ENCODE measurements at regions not wholly inside any gene's neighbourhood (a gene's known extent, or its start where the extent isn't known, plus 50 kb on each side); places are given as distances from the start of the nearest gene placed in this dataset.

GRCh38 chr2:175742367-175742766, 259.7 kb downstream of the LNPK start:
- H3K9me2 ChIP-seq (ENCODE audit: low read depth, low read length), result no peaks in the 10 kb centered on the region
- TF ChIP-seq EZH2 (IDR thresholded peaks at IDR 0.05; ENCODE audit: borderline replicate concordance, low read length), result no peak
- TF ChIP-seq CTCF (IDR thresholded peaks at IDR 0.05; ENCODE audit: low read length), result no peak
- H3K9me3 ChIP-seq (ENCODE audit: low read length), result no peaks in the 10 kb centered on the region
- H3K9ac ChIP-seq (ENCODE audit: low read length), result no peak overlapping the region
- H3F3A ChIP-seq (ENCODE audit: insufficient read depth, low read length), result no peaks in the 10 kb centered on the region
- H3K4me3 ChIP-seq (ENCODE audit: low read depth, low read length, poor library complexity, severe bottlenecking), result no peak overlapping the region
- no peak overlapping the region for H3K4me2 ChIP-seq (ENCODE audit: low read length)
- H3K27ac ChIP-seq (ENCODE audit: low read depth, low read length, poor library complexity, severe bottlenecking), result no peak overlapping the region
- no peaks in the 10 kb centered on the region for H3K27me3 ChIP-seq (ENCODE audit: insufficient read depth, low read length)
- no peaks in the 10 kb centered on the region for H3K36me3 ChIP-seq (ENCODE audit: insufficient read depth, low read length)
- H2AFZ ChIP-seq (ENCODE audit: low read length), result no peak overlapping the region
- H4K20me1 ChIP-seq (ENCODE audit: insufficient read depth, low read length), result no peaks in the 10 kb centered on the region
- H3K79me2 ChIP-seq (ENCODE audit: insufficient read depth, low read length), result no peaks in the 10 kb centered on the region
- H3K4me1 ChIP-seq (ENCODE audit: insufficient read depth, low read length, severe bottlenecking), result no peaks in the 10 kb centered on the region

GRCh38 chr2:175741164-175741563, 260.9 kb downstream of the LNPK start:
- TF ChIP-seq EZH2 (IDR thresholded peaks at IDR 0.05; ENCODE audit: borderline replicate concordance, low read length) (no peak), CTCF (IDR thresholded peaks at IDR 0.05; ENCODE audit: low read length) (no peak)
- H3K27ac ChIP-seq (ENCODE audit: low read depth, low read length, poor library complexity, severe bottlenecking), result no peak overlapping the region
- H3K4me3 ChIP-seq (ENCODE audit: low read depth, low read length, poor library complexity, severe bottlenecking), result no peak overlapping the region
- no peaks in the 10 kb centered on the region for H3K79me2 ChIP-seq (ENCODE audit: insufficient read depth, low read length)
- H3K4me1 ChIP-seq (ENCODE audit: insufficient read depth, low read length, severe bottlenecking), result no peaks in the 10 kb centered on the region
- H3K36me3 ChIP-seq (ENCODE audit: insufficient read depth, low read length), result no peaks in the 10 kb centered on the region
- H3K9me3 ChIP-seq (ENCODE audit: low read length), result no peaks in the 10 kb centered on the region
- H3K4me2 ChIP-seq (ENCODE audit: low read length), result no peak overlapping the region
- H3K27me3 ChIP-seq (ENCODE audit: insufficient read depth, low read length), result no peaks in the 10 kb centered on the region
- no peaks in the 10 kb centered on the region for H4K20me1 ChIP-seq (ENCODE audit: insufficient read depth, low read length)
- H3K9ac ChIP-seq (ENCODE audit: low read length), result no peak overlapping the region
- H2AFZ ChIP-seq (ENCODE audit: low read length), result no peak overlapping the region
- H3K9me2 ChIP-seq (ENCODE audit: low read depth, low read length), result no peaks in the 10 kb centered on the region
- no peaks in the 10 kb centered on the region for H3F3A ChIP-seq (ENCODE audit: insufficient read depth, low read length)

- Histone ChIP-seq H3K4me1 (ENCODE audit: insufficient read depth, low read length, severe bottlenecking) (no peaks in the 10 kb centered on the region), H3K4me3 (ENCODE audit: low read depth, low read length, poor library complexity, severe bottlenecking) (no peak overlapping the region), H3K4me2 (ENCODE audit: low read length) (no peak overlapping the region), H3K9me3 (ENCODE audit: low read length) (no peaks in the 10 kb centered on the region), H3K27ac (ENCODE audit: low read depth, low read length, poor library complexity, severe bottlenecking) (no peak overlapping the region), H2AFZ (ENCODE audit: low read length) (no peak overlapping the region), H3K36me3 (ENCODE audit: insufficient read depth, low read length) (no peaks in the 10 kb centered on the region), H3F3A (ENCODE audit: insufficient read depth, low read length) (no peaks in the 10 kb centered on the region), H3K9ac (ENCODE audit: low read length) (no peak overlapping the region), H3K9me2 (ENCODE audit: low read depth, low read length) (no peaks in the 10 kb centered on the region), H3K27me3 (ENCODE audit: insufficient read depth, low read length) (no peaks in the 10 kb centered on the region), H4K20me1 (ENCODE audit: insufficient read depth, low read length) (no peaks in the 10 kb centered on the region), H3K79me2 (ENCODE audit: insufficient read depth, low read length) (no peaks in the 10 kb centered on the region)
- TF ChIP-seq CTCF (IDR thresholded peaks at IDR 0.05; ENCODE audit: low read length) (no peak), EZH2 (IDR thresholded peaks at IDR 0.05; ENCODE audit: borderline replicate concordance, low read length) (no peak)
Observed at GRCh38 chr2:175737722-175738361, 264.2 kb downstream of the LNPK start.
